ENCODE measurements at regions not wholly inside any gene's neighbourhood (a gene's known extent, or its start where the extent isn't known, plus 50 kb on each side); places are given as distances from the start of the nearest gene placed in this dataset.

GRCh38 chr6:159108426-159108985 is 60.7 kb upstream of the FNDC1 start:
- no peak for TF ChIP-seq POLR2AphosphoS5 (IDR thresholded peaks at IDR 0.05; ENCODE audit: low read depth, low read length)
- TF ChIP-seq, protein P1, sequence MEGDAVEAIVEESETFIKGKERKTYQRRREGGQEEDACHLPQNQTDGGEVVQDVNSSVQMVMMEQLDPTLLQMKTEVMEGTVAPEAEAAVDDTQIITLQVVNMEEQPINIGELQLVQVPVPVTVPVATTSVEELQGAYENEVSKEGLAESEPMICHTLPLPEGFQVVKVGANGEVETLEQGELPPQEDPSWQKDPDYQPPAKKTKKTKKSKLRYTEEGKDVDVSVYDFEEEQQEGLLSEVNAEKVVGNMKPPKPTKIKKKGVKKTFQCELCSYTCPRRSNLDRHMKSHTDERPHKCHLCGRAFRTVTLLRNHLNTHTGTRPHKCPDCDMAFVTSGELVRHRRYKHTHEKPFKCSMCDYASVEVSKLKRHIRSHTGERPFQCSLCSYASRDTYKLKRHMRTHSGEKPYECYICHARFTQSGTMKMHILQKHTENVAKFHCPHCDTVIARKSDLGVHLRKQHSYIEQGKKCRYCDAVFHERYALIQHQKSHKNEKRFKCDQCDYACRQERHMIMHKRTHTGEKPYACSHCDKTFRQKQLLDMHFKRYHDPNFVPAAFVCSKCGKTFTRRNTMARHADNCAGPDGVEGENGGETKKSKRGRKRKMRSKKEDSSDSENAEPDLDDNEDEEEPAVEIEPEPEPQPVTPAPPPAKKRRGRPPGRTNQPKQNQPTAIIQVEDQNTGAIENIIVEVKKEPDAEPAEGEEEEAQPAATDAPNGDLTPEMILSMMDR (IDR thresholded peaks at IDR 0.05): no peak
